22Rv1 (cell line): ENCODE measurements at regions not wholly inside any gene's neighbourhood (a gene's known extent, or its start where the extent isn't known, plus 50 kb on each side); places are given as distances from the start of the nearest gene placed in this dataset.

Experiments used
- H3K27ac ChIP-seq: fragments of 450-650 bp; 2 replicates; pipeline ENCODE4 v1.5.1; 2017
- CTCF ChIP-seq: fragments of 450-650 bp; IDR thresholded peaks from 2 replicates; pipeline ENCODE4 v1.5.1; 2017; ENCODE audit warnings: mild to moderate bottlenecking
- ZFX ChIP-seq: fragments of 450-650 bp; IDR thresholded peaks from 2 replicates; pipeline ENCODE4 v1.6.1; 2017; ENCODE audit warnings: antibody characterized with exemption, borderline replicate concordance

GRCh38 chr21:27366646-27367235 lies 399.9 kb upstream of the ADAMTS5 start:
- H3K27ac ChIP-seq, result no peak overlapping the region
- TF ChIP-seq ZFX, result no peak
- TF ChIP-seq CTCF, result no peak

GRCh38 chr21:27366036-27366435 lies 399.1 kb upstream of the ADAMTS5 start:
- H3K27ac ChIP-seq, result no peak overlapping the region
- TF ChIP-seq CTCF, result no peak
- TF ChIP-seq ZFX, result no peak

- TF ChIP-seq ZFX, result no peak
- no peak overlapping the region for H3K27ac ChIP-seq
These were observed 398.5 kb upstream of the ADAMTS5 start for GRCh38 chr21:27365394-27365793.

GRCh38 chr21:27363719-27364477 lies 397.0 kb upstream of the ADAMTS5 start:
- TF ChIP-seq CTCF, result no peak
- no peak for TF ChIP-seq ZFX
- no peak overlapping the region for H3K27ac ChIP-seq

- TF ChIP-seq ZFX, result no peak
- TF ChIP-seq CTCF, result peak; percentile 42
- no peak overlapping the region for H3K27ac ChIP-seq
These were observed 395.4 kb upstream of the ADAMTS5 start for GRCh38 chr21:27362249-27362648.

GRCh38 chr21:27359141-27359540 lies 392.3 kb upstream of the ADAMTS5 start:
- TF ChIP-seq CTCF (no peak), ZFX (no peak)
- no peak overlapping the region for H3K27ac ChIP-seq

GRCh38 chr21:27352885-27353284 lies 386.0 kb upstream of the ADAMTS5 start:
- no peak overlapping the region for H3K27ac ChIP-seq
- TF ChIP-seq ZFX, result no peak
- TF ChIP-seq CTCF, result no peak
